Neural progenitor cell (in vitro differentiated cells): ENCODE measurements at regions not wholly inside any gene's neighbourhood (a gene's known extent, or its start where the extent isn't known, plus 50 kb on each side); places are given as distances from the start of the nearest gene placed in this dataset.

Experiments
- DNase-seq: peaks from one replicate; pipeline ENCODE4 v3.0.0-alpha.2; 2016; ENCODE audit warnings: low spot score
- H2AFZ ChIP-seq: fragments of 200-600 bp; sonication (generic); replicated peaks from 2 replicates; pipeline ENCODE4 v1.6.1; 2016; ENCODE audit warnings: antibody characterized with exemption
- H3F3A ChIP-seq: fragments of 200-600 bp; sonication (generic); 2 replicates; pipeline ENCODE4 v1.6.1; 2016; ENCODE audit warnings: antibody characterized with exemption, low read depth
- H3K27ac ChIP-seq: fragments of 200-600 bp; sonication (generic); 2 replicates; pipeline ENCODE4 v1.5.1; 2016; ENCODE audit warnings: mild to moderate bottlenecking
- H3K27me3 ChIP-seq: fragments of 200-600 bp; sonication (generic); 2 replicates; pipeline ENCODE4 v1.6.1; 2016; ENCODE audit warnings: mild to moderate bottlenecking, moderate library complexity
- H3K36me3 ChIP-seq: fragments of 200-600 bp; sonication (generic); 2 replicates; pipeline ENCODE4 v1.5.1; 2016
- H3K4me1 ChIP-seq: fragments of 200-600 bp; sonication (generic); 2 replicates; pipeline ENCODE4 v1.6.1; 2016; ENCODE audit warnings: mixed run types
- H3K4me2 ChIP-seq: fragments of 200-600 bp; sonication (generic); 2 replicates; pipeline ENCODE4 v1.6.1; 2016
- H3K4me3 ChIP-seq: fragments of 200-600 bp; sonication (generic); 2 replicates; pipeline ENCODE4 v1.5.1; 2016
- H3K79me2 ChIP-seq: fragments of 200-600 bp; sonication (generic); 2 replicates; pipeline ENCODE4 v1.6.1; 2016; ENCODE audit warnings: low read depth
- H3K9ac ChIP-seq: fragments of 200-600 bp; sonication (generic); 2 replicates; pipeline ENCODE4 v1.6.1; 2016
- H3K9me3 ChIP-seq: fragments of 200-600 bp; sonication (generic); 2 replicates; pipeline ENCODE4 v1.5.1; 2016; ENCODE audit warnings: low read depth
- H4K20me1 ChIP-seq: fragments of 200-600 bp; sonication (generic); 2 replicates; pipeline ENCODE4 v1.6.1; 2016; ENCODE audit warnings: low read depth
- H3K27ac Mint-ChIP-seq: 3 replicates; pipeline ENCODE4 v1.8.0; 2021; ENCODE audit warnings: mixed read lengths
- H3K27me3 Mint-ChIP-seq: 2 replicates; pipeline ENCODE4 v1.8.0; 2022; ENCODE audit warnings: low read depth, mild to moderate bottlenecking, inconsistent platforms, moderate library complexity, mixed read lengths; ENCODE audit not compliant: insufficient read depth
- H3K36me3 Mint-ChIP-seq: 3 replicates; pipeline ENCODE4 v1.8.0; 2021; ENCODE audit warnings: mixed read lengths
- H3K4me1 Mint-ChIP-seq: 3 replicates; pipeline ENCODE4 v1.8.0; 2021; ENCODE audit warnings: mixed read lengths
- H3K4me3 Mint-ChIP-seq: 3 replicates; pipeline ENCODE4 v1.8.0; 2021; ENCODE audit warnings: mild to moderate bottlenecking, moderate library complexity, mixed read lengths
- H3K9me3 Mint-ChIP-seq: 3 replicates; pipeline ENCODE4 v1.8.0; 2020; ENCODE audit warnings: mixed read lengths
- EZH2 ChIP-seq: fragments of 200-600 bp; sonication (generic); IDR thresholded peaks from 2 replicates; pipeline ENCODE4 v1.6.1; 2017; ENCODE audit warnings: antibody characterized with exemption, mild to moderate bottlenecking, moderate library complexity
- EZH2phosphoT487 ChIP-seq: fragments of 200-600 bp; sonication (generic); IDR thresholded peaks from 2 replicates; pipeline ENCODE4 v1.6.1; 2017; ENCODE audit warnings: antibody characterized with exemption
- TF ChIP-seq, protein P1 (sequence below): fragments of 200-600 bp; sonication (generic); IDR thresholded peaks from 2 replicates; pipeline ENCODE4 v1.5.1; 2017; ENCODE audit warnings: antibody characterized with exemption, mild to moderate bottlenecking

- no peak for DNase-seq
- no peak for TF ChIP-seq EZH2
- TF ChIP-seq EZH2phosphoT487 = no peak
- TF ChIP-seq, protein P1, sequence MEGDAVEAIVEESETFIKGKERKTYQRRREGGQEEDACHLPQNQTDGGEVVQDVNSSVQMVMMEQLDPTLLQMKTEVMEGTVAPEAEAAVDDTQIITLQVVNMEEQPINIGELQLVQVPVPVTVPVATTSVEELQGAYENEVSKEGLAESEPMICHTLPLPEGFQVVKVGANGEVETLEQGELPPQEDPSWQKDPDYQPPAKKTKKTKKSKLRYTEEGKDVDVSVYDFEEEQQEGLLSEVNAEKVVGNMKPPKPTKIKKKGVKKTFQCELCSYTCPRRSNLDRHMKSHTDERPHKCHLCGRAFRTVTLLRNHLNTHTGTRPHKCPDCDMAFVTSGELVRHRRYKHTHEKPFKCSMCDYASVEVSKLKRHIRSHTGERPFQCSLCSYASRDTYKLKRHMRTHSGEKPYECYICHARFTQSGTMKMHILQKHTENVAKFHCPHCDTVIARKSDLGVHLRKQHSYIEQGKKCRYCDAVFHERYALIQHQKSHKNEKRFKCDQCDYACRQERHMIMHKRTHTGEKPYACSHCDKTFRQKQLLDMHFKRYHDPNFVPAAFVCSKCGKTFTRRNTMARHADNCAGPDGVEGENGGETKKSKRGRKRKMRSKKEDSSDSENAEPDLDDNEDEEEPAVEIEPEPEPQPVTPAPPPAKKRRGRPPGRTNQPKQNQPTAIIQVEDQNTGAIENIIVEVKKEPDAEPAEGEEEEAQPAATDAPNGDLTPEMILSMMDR = no peak
Observed at GRCh38 chrX:66892004-66892403, 253.1 kb upstream of the EDA2R start.

GRCh38 chrX:66889418-66889817 lies 250.5 kb upstream of the EDA2R start:
- H2AFZ ChIP-seq = no peak overlapping the region
- H3K9me3 ChIP-seq = no peaks in the 10 kb centered on the region
- no peaks in the 10 kb centered on the region for H3K36me3 ChIP-seq
- H3K9ac ChIP-seq = no peak overlapping the region
- Mint-ChIP-seq H3K27ac (no peak overlapping the region), H3K36me3 (no peaks in the 10 kb centered on the region), H3K9me3 (no peaks in the 10 kb centered on the region), H3K4me3 (no peak overlapping the region), H3K27me3 (peaks cover 2% of the 10 kb centered on the region), H3K4me1 (no peaks in the 10 kb centered on the region)
- no peak overlapping the region for H3K4me2 ChIP-seq
- H3K4me3 ChIP-seq = no peak overlapping the region
- no peaks in the 10 kb centered on the region for H3F3A ChIP-seq
- TF ChIP-seq, protein P1 = no peak
- no peak for TF ChIP-seq EZH2
- TF ChIP-seq EZH2phosphoT487 = no peak
- no peaks in the 10 kb centered on the region for H3K4me1 ChIP-seq
- H3K27ac ChIP-seq = no peak overlapping the region
- no peaks in the 10 kb centered on the region for H4K20me1 ChIP-seq
- H3K79me2 ChIP-seq = no peaks in the 10 kb centered on the region
- no peaks in the 10 kb centered on the region for H3K27me3 ChIP-seq
- no peak for DNase-seq

More at GRCh38 chrX:66892004-66892403, 253.1 kb upstream of the EDA2R start:
- H3F3A ChIP-seq = no peaks in the 10 kb centered on the region
- no peak overlapping the region for H2AFZ ChIP-seq
- H3K79me2 ChIP-seq = no peaks in the 10 kb centered on the region
- no peak overlapping the region for H3K4me2 ChIP-seq
- Mint-ChIP-seq H3K9me3 (no peaks in the 10 kb centered on the region), H3K4me3 (no peak overlapping the region), H3K27ac (no peak overlapping the region), H3K27me3 (peaks cover 2% of the 10 kb centered on the region), H3K4me1 (no peaks in the 10 kb centered on the region), H3K36me3 (no peaks in the 10 kb centered on the region)
- H4K20me1 ChIP-seq = no peaks in the 10 kb centered on the region
- no peaks in the 10 kb centered on the region for H3K9me3 ChIP-seq
- H3K4me3 ChIP-seq = no peak overlapping the region
- no peaks in the 10 kb centered on the region for H3K4me1 ChIP-seq
- H3K27ac ChIP-seq = no peak overlapping the region
- no peaks in the 10 kb centered on the region for H3K27me3 ChIP-seq
- no peaks in the 10 kb centered on the region for H3K36me3 ChIP-seq
- no peak overlapping the region for H3K9ac ChIP-seq

DNA sequence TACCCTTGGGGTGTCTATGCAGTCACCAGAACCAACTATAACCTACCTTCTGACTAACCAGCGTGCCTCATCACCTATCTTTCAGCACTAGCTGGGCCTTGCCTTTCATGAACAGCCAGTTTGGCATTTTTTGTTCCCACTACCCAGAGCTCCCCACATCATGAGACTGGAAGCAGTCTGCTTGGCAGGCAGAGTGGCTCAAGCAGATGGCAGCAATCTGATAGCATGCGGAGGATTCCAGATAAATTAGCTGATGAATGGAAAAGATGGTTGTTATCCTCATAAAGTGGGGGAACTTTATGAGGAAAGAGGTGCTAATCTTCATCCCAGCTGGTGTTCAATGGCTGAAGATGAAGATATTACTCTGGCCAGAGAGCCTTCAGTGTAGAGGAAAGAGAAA lies 243.2 kb upstream of the EDA2R start:
- H3K27me3 ChIP-seq = no peaks in the 10 kb centered on the region
- H3K4me1 Mint-ChIP-seq = no peaks in the 10 kb centered on the region
- no peak overlapping the region for H3K4me3 ChIP-seq
- H3K36me3 ChIP-seq = no peaks in the 10 kb centered on the region
- no peak for TF ChIP-seq EZH2phosphoT487
- TF ChIP-seq EZH2 = no peak
- TF ChIP-seq, protein P1 = no peak
- no peak overlapping the region for H2AFZ ChIP-seq
- no peaks in the 10 kb centered on the region for H3K9me3 ChIP-seq
- no peak for DNase-seq
- H3K4me1 ChIP-seq = no peaks in the 10 kb centered on the region
- H3K36me3 Mint-ChIP-seq = no peaks in the 10 kb centered on the region
- no peak overlapping the region for H3K27ac Mint-ChIP-seq
- no peaks in the 10 kb centered on the region for H3K79me2 ChIP-seq
- no peak overlapping the region for H3K27ac ChIP-seq
- H3K9ac ChIP-seq = no peak overlapping the region
- no peak overlapping the region for H3K4me3 Mint-ChIP-seq
- no peaks in the 10 kb centered on the region for H3F3A ChIP-seq
- H4K20me1 ChIP-seq = no peaks in the 10 kb centered on the region
- H3K27me3 Mint-ChIP-seq = no peaks in the 10 kb centered on the region
- H3K4me2 ChIP-seq = no peak overlapping the region
- no peaks in the 10 kb centered on the region for H3K9me3 Mint-ChIP-seq

- Histone ChIP-seq H4K20me1 (no peaks in the 10 kb centered on the region), H3K4me1 (no peaks in the 10 kb centered on the region)
Observed at GRCh38 chrX:66876776-66877175, 237.9 kb upstream of the EDA2R start.

More at GRCh38 chrX:66876776-66877175, 237.9 kb upstream of the EDA2R start:
- H3K9me3 ChIP-seq = no peaks in the 10 kb centered on the region
- no peak for DNase-seq
- H3K27me3 ChIP-seq = no peaks in the 10 kb centered on the region
- Mint-ChIP-seq H3K9me3 (no peaks in the 10 kb centered on the region), H3K4me3 (no peak overlapping the region), H3K36me3 (no peaks in the 10 kb centered on the region), H3K4me1 (no peaks in the 10 kb centered on the region), H3K27ac (no peak overlapping the region), H3K27me3 (no peaks in the 10 kb centered on the region)
- H3K36me3 ChIP-seq = no peaks in the 10 kb centered on the region
- H3K27ac ChIP-seq = no peak overlapping the region
- H3K79me2 ChIP-seq = no peaks in the 10 kb centered on the region
- H3F3A ChIP-seq = no peaks in the 10 kb centered on the region
- no peak overlapping the region for H3K4me2 ChIP-seq
- no peak overlapping the region for H3K9ac ChIP-seq
- H3K4me3 ChIP-seq = no peak overlapping the region
- H2AFZ ChIP-seq = no peak overlapping the region
- no peak for TF ChIP-seq EZH2
- no peak for TF ChIP-seq EZH2phosphoT487
